ENCODE measurements at regions not wholly inside any gene's neighbourhood (a gene's known extent, or its start where the extent isn't known, plus 50 kb on each side); places are given as distances from the start of the nearest gene placed in this dataset.

DNA sequence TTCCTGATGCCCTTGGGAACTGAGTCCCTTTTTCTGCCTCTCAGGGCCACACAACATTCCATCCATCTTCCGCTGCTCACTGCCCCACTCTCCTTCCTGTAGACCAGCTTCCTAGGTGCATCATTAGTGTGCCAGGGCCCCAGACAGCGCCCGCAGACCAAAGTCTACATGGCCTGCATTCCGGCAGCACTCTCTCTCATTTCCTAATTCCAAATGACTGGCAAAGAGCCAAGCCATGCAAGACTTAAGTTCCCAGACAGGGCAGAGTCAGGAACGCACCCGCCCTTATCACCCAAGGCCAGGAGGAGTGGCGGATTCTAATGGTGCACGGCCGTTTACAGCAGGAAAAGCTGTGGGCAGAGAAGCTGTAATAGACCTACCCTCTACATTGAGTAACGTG lies 159.8 kb upstream of the ARID1B start:
- TF ChIP-seq, protein P1, sequence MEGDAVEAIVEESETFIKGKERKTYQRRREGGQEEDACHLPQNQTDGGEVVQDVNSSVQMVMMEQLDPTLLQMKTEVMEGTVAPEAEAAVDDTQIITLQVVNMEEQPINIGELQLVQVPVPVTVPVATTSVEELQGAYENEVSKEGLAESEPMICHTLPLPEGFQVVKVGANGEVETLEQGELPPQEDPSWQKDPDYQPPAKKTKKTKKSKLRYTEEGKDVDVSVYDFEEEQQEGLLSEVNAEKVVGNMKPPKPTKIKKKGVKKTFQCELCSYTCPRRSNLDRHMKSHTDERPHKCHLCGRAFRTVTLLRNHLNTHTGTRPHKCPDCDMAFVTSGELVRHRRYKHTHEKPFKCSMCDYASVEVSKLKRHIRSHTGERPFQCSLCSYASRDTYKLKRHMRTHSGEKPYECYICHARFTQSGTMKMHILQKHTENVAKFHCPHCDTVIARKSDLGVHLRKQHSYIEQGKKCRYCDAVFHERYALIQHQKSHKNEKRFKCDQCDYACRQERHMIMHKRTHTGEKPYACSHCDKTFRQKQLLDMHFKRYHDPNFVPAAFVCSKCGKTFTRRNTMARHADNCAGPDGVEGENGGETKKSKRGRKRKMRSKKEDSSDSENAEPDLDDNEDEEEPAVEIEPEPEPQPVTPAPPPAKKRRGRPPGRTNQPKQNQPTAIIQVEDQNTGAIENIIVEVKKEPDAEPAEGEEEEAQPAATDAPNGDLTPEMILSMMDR (IDR thresholded peaks at IDR 0.05 in 2 of 3, conservative IDR thresholded peaks at IDR 0.05 in 1 of 3; ENCODE audit: borderline replicate concordance in 1 of 3, insufficient read depth in 1 of 3, low read depth in 2 of 3, low read length in 2 of 3): no peak
- TF ChIP-seq, protein P2, sequence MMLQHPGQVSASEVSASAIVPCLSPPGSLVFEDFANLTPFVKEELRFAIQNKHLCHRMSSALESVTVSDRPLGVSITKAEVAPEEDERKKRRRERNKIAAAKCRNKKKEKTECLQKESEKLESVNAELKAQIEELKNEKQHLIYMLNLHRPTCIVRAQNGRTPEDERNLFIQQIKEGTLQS (IDR thresholded peaks at IDR 0.05): no peak
- no peak for TF ChIP-seq EZH2 (IDR thresholded peaks at IDR 0.05)
- TF ChIP-seq RAD21 (IDR thresholded peaks at IDR 0.05; ENCODE audit: low read depth): no peak
